Uterus (tissue), 2 donors: ENCODE measurements at regions not wholly inside any gene's neighbourhood (a gene's known extent, or its start where the extent isn't known, plus 50 kb on each side); places are given as distances from the start of the nearest gene placed in this dataset.

Experiments used
- POLR2A ChIP-seq, 2 donors: fragments of 450-650 bp; IDR thresholded peaks; one replicate each; pipeline ENCODE4 v1.6.1; 2016; ENCODE audit warnings: antibody characterized with exemption in 2 of 2, mild to moderate bottlenecking in 1 of 2, moderate library complexity in 1 of 2
- TF ChIP-seq, protein P1 (sequence below), 4 experiments: fragments of 200-600 bp in 2 of 4; fragments of 450-650 bp in 2 of 4; sonication (generic) in 2 of 4; IDR thresholded peaks; one replicate each; pipeline ENCODE4 v1.5.1; 2016 to 2019; ENCODE audit warnings: antibody characterized with exemption in 4 of 4, mild to moderate bottlenecking in 2 of 4, moderate library complexity in 1 of 4

DNA sequence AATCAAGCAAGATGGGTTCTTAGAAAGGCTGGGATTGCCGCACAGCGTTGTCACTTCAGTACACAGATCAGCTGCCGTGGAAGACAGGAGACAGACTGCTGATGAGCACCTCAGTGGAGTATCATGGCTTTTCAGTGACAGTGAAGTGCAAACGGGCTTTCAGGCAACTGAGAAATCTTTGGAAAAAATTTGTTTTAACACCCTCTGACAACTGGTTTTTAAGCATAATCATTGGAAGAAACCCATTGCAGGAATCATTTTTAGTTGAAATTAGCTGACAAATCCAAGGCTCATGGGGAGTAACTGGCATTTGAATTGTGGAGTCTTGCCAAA, 418.8 kb downstream of the OTOL1 start:
- TF ChIP-seq POLR2A (IDR thresholded peaks at IDR 0.05) = no peak
- TF ChIP-seq, protein P1, sequence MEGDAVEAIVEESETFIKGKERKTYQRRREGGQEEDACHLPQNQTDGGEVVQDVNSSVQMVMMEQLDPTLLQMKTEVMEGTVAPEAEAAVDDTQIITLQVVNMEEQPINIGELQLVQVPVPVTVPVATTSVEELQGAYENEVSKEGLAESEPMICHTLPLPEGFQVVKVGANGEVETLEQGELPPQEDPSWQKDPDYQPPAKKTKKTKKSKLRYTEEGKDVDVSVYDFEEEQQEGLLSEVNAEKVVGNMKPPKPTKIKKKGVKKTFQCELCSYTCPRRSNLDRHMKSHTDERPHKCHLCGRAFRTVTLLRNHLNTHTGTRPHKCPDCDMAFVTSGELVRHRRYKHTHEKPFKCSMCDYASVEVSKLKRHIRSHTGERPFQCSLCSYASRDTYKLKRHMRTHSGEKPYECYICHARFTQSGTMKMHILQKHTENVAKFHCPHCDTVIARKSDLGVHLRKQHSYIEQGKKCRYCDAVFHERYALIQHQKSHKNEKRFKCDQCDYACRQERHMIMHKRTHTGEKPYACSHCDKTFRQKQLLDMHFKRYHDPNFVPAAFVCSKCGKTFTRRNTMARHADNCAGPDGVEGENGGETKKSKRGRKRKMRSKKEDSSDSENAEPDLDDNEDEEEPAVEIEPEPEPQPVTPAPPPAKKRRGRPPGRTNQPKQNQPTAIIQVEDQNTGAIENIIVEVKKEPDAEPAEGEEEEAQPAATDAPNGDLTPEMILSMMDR (IDR thresholded peaks at IDR 0.05) = no peak
